NCI-H524 treated with DMSO at 0.1 percent for 48 hours (cell line): ENCODE measurements at regions not wholly inside any gene's neighbourhood (a gene's known extent, or its start where the extent isn't known, plus 50 kb on each side); places are given as distances from the start of the nearest gene placed in this dataset.

Source experiments
- DNase-seq: peaks from one replicate; lab custom pipeline; 2025; lab: John Stamatoyannopoulos, UW

GRCh38 chr5:89728750-89729149 lies 680.8 kb downstream of the CETN3 start:
- DNase-seq, result no peak

GRCh38 chr5:89728134-89728533 lies 681.4 kb downstream of the CETN3 start:
- DNase-seq, result no peak

- DNase-seq, result no peak
Measured at GRCh38 chr5:89724379-89725095, 685.0 kb downstream of the CETN3 start.

- no peak for DNase-seq
Measured at GRCh38 chr5:89723907-89724306, 685.6 kb downstream of the CETN3 start.

- no peak for DNase-seq
Measured at GRCh38 chr5:89722538-89722937, 687.0 kb downstream of the CETN3 start.

- DNase-seq, result no peak
Measured at GRCh38 chr5:89721931-89722330, 687.6 kb downstream of the CETN3 start.

GRCh38 chr5:89721353-89721752 lies 688.2 kb downstream of the CETN3 start:
- no peak for DNase-seq

- DNase-seq, result no peak
Measured at GRCh38 chr5:89712134-89712700, 697.3 kb downstream of the CETN3 start.

GRCh38 chr5:89711526-89711925 lies 698.0 kb downstream of the CETN3 start:
- no peak for DNase-seq

- no peak for DNase-seq
Measured at GRCh38 chr5:89710006-89710405, 699.5 kb downstream of the CETN3 start.

GRCh38 chr5:89707891-89708290 lies 701.7 kb downstream of the CETN3 start:
- DNase-seq, result no peak

- no peak for DNase-seq
Measured at GRCh38 chr5:89706731-89707130, 702.8 kb downstream of the CETN3 start.

- DNase-seq, result no peak
Measured at GRCh38 chr5:89703817-89704216, 705.7 kb downstream of the CETN3 start.

- DNase-seq, result no peak
Measured at GRCh38 chr5:89698028-89698427, 711.5 kb downstream of the CETN3 start.

- DNase-seq, result no peak
Measured at GRCh38 chr5:89697581-89697980, 712.0 kb downstream of the CETN3 start.

GRCh38 chr5:89695371-89695770 lies 714.2 kb downstream of the CETN3 start:
- no peak for DNase-seq

GRCh38 chr5:89694026-89694550 lies 715.5 kb downstream of the CETN3 start:
- DNase-seq, result no peak

GRCh38 chr5:89690331-89690730 lies 719.2 kb downstream of the CETN3 start:
- no peak for DNase-seq

GRCh38 chr5:89686081-89686765 lies 723.3 kb downstream of the CETN3 start:
- DNase-seq, result no peak

GRCh38 chr5:89676634-89677033 lies 732.9 kb downstream of the CETN3 start:
- DNase-seq, result no peak

- DNase-seq, result no peak
Measured at GRCh38 chr5:89673019-89673418, 736.5 kb downstream of the CETN3 start.

- DNase-seq, result no peak
Measured at GRCh38 chr5:89668821-89669220, 740.7 kb downstream of the CETN3 start.

GRCh38 chr5:89662499-89662898 lies 747.1 kb downstream of the CETN3 start:
- DNase-seq, result no peak
